HPDE6-E6E7 (cell line): ENCODE measurements at regions not wholly inside any gene's neighbourhood (a gene's known extent, or its start where the extent isn't known, plus 50 kb on each side); places are given as distances from the start of the nearest gene placed in this dataset.

ENCODE experiments used
- DNase-seq: peaks from one replicate; pipeline ENCODE4 v3.0.0; 2011; ENCODE audit warnings: missing footprints; ENCODE audit errors: extremely low spot score

DNA sequence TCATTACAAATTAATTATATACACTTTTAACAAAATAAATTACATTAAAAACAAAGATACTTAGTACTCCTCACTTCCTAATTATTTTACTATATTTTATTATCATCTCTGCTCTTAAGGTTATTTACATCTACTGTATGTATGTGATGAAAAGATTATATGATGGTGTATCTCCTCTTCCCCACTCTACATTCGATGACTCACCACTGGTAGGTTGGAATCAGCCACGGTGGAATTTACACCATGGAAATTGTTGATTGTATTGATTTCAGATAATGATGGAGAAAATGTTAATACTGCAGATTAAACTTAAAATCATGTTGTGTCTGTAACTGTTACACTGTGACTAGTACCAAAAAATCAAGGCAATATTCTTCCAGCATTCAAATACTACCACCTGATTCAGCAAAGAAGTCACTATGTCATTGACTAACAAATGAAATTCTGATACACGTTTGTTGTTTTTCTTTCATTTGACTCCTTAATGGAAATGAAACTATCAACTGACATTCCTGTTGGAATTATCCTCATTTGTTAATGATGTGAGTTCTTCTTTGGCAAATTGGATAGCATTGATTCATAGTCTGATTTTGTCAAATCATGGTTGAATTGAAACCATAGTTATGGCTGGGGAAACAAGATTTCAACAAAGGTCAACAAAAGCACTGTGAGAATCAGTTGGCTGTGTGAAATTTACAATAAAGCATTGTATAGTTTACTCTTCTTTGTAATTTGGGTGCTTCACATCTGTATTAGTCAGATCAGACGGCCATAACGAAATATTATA lies 69.0 kb upstream of the NLK start:
- DNase-seq: no peak

DNA sequence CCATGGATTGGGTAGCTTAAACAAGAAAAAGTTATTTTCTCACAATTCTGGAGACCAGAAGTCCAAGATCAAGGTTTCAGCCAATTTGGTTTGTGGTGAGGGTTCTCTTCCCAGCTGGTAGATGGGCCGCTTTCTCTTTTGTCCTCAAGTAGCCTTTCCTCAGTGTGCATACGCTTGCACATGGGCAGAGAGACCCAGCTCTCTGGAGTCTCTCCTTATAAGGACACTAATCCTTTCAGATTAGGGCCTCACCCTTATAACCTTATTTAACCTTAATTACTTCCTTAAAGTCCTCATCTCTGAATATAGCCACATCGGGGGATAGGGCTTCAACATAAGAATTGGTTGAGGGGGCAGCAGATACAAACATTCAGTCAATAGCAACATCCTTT lies 68.4 kb upstream of the NLK start:
- no peak for DNase-seq

DNA sequence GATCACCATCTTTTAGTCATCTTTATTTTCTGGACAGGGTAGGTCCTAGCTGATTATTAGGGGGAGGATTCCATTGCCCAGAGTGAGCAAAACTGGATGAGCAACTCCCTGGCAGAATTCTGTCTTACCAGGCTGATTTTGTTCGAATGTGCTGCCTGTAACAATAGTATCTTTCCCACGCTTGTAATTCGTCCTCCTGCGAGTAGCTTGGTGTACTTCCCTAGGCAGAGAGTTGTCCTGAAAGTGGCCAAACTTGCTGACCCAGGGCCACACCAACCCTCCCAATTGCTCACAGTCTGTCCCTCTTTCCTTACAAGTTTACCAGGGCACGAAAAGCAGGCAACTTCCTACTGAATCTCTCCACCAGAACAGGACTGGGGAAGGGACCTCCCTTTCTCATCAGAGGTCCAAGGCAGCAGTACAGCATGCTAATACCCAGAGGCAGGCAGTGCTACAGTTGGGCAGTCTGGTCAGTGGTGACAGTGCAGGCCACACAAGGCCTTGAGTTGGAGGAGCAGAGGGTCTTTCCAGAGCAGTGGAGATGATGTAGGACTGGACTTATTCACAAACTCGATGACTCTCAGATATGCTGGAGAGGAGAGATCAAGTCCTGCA lies 67.8 kb upstream of the NLK start:
- no peak for DNase-seq

DNA sequence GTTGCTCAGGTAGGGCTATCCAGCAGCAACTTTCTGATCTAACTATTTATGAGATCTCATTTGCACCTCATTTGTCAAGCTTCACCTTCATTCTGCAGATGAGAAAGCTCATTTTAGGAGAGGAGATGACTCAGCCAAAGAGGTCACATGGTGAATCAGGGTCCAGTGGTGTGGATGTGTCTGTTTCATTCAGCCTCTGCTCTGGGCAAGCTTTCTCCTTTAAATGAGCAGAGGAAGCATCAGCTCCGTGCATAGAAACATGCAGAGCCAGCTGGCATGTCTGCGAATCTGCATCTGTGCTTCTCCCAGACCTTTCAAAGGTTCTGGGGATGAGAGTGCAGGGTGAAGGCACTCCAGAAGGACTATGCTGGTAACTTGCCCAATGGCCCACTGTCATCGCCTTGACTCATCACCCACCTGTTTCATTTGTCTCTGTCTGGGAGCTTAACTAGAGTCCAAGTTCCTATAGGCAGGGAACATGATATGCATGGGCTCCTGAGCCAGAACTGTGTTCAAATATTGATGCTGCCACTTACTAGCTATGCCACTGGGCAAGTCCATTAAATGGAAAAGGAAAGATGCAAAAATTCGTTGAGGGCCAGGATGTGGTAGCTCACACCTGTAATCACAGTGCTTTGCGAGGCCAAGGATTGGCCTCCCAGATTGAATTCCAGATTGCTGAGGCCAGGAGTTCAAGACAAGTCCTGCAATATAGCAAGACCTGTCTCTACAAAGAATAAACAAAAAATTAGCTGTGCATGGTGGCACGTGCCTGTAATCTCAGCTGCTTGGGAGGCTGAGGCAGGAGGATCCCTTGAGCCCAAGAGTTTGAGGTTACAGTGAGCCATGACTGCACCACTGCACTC lies 67.1 kb upstream of the NLK start:
- DNase-seq: peak; percentile 21

DNA sequence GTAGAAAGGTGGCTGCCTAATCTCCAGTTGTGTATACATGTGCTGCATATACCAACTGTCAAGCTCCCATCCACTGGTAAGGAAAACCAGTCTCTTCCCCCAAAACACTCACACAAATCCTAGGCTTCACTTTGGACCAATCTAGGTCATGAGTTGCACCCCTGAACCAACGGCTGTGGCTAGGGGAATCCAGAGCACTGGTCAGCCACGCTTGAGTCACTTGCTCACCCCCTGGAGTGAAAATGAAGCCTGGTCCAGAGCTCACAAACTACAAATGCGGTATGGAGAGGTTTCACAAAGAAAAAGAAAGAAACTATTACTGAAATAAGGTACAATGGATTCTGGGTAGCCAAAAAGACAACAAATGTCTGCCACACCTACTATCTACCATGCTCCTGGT lies 66.1 kb upstream of the NLK start:
- no peak for DNase-seq

DNA sequence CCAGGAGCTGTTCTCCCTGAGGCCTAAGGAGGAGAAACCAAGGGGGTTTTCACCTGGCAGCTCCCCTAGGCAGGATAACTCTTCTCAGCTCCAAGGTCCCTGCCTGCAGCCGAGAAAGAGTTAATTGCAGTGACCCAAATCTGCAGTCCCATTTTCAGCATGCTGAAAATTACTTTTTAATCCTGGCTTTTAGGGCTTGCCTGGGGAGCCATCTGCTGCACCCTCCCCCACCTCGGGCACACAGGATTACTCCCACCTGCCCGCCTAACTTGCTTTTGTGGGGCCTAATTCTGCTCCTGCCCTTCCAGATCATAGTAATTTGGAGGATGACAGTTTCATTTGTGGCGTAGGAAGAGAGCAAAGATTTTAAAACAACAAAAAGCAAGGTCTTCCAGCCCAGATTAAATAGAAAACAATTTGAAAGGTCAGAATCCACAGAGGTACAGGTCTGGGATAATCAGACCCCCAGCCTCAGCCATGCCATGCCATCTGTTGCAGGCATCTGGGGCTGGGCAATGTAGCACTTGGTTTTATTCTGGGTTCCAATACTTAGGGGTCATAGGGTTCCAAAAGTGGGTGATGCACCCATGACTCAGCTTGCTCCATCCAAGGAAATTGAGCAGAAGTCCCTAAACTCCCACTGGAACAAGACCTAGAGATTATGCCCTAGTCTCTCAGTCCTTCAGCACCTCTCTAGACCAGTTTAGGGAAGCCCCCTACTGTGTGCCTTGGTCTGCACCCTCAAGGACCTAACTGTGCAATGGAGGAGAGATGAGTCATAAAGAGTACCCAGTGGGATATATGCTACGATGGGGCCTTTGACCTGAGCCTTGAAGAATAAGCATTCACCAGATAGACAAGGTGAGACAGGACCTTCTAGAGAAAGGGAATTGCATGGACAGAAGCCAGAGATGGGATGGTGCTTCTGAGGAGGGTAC lies 64.5 kb upstream of the NLK start:
- DNase-seq: no peak

DNA sequence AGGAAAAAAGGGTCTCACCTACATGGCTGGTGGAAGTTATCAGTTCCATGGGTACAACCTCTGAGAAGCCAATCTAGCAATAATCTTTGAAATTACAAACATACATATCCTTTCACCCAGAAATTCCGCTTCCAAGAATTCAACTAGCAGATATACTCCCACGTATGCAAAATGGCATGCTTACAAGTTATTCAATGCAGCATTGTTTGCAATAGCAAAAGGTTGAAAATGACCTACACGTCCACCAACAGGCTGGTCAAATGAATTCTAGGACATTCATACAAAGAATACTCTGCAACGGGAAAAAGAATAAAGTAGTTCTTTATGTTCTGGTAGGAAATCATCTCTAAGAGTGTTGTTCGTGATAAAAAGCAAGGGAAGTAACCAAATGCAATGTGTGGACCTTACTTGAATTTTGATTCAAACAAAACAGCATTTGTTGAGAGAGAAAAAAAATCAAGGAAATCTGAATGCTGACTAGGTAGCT lies 63.7 kb upstream of the NLK start:
- DNase-seq: no peak

DNA sequence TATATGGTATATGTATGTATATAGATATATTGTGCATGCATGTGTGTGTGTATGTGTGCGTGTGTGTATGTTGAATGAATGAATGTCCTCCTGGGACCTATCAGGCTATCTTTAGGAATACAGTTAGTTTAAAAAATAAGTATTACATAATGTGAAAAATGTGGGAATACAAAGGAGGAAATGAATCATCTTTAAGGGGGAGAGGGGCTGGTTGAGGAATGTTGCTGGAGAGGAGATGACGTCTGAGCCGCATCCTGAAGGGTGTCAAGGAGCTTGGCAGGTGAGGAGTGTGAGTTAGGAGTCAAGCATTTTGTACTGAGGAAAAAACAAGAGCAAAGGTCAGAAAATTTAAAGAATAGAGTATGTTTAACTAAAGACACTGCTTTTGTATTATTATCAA lies 62.4 kb upstream of the NLK start:
- peak; percentile 70 for DNase-seq

DNA sequence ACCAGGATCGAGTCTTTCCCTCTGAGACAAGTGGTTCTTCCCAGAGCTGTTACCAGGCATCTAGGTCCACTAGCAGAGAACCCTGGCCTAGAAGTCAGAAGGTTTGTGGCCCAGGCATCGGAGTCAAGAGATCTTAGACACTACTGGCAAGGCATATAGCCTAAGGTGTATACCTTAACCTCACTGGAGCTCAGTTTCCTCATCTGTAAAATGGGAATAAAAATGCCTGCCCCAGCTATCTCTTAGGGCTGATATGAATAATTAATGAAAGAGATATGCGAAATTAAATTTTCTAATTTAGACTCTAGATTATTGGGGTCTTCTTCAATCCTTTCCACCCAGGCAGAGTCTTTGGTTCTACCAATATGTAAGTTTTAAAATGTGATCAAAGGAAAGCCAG lies 60.5 kb upstream of the NLK start:
- no peak for DNase-seq

DNA sequence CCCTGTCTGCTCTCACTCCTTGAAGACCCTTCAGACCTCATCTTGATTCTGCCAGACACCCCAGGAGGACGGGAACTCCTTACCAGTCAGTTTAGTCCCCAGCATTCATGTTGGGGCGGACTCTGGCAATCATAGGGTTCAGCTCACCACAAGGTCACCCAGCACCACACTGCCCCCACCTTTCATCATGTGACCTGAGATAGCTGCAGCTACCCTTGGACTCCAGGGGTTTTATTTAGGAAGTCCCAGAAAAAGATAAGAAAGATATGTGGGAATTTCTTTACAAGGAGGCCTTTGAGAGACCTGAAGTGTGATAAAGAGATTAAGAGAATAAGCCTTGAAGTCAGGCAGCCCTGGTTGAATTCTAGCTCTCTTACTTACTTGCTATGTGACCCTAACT lies 59.8 kb upstream of the NLK start:
- DNase-seq: no peak

DNA sequence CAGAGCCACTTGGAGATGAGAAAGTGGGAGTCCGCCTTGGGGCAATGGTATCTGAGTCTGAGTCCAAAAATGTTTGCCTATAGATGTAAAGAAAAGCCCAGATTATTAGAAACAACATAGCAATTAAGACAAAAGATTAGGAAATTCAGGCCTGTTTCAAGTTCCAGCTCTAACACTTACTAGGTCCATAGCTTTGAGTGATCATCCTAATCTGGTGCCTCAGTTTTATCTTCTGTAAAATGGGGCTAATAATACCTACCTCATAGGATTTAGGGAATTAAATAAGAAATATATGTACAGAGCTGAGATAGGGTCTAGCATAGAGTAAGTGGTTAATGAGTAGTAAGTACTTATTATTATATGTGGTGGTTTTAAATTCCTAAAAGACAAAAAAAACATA lies 58.6 kb upstream of the NLK start:
- DNase-seq: no peak

DNA sequence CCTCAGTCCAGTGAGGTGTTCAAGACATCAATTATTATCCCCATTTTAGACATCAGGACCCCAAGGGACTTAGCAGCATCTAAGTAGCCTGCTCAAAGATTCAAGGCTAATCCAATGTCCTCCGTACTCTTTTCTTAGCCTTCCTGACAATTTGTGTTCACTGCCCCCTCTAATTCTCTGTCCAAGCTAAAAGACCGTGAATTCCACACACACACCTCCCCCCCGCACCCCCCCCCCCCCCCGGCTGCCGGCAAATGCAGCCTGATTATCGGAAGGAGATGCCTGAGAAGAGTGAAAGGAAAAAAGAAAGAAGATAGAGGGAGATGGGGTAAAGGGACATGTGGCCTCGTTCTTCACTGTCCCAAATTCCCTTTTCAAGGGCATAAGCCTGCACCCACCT lies 58.1 kb upstream of the NLK start:
- DNase-seq: no peak

DNA sequence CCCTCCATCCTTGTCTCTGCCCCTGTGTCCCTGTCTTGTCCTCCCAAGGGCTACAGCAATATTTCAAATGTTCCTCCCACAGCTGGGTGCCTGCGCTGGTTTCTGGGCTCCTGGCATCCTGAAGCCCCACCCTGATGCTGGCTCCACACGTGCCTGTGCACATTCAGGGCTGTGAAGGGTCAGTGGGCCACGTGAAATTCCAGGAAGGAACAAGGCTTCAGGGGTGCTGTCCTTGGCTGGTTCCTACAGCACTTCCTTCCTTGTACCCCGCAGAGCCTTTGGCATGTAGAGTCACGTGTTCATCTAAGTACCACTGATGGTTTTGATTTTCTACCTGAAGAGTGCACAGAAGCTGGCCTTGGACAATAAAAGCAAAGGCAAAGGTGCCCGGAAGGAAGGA lies 57.7 kb upstream of the NLK start:
- no peak for DNase-seq

DNA sequence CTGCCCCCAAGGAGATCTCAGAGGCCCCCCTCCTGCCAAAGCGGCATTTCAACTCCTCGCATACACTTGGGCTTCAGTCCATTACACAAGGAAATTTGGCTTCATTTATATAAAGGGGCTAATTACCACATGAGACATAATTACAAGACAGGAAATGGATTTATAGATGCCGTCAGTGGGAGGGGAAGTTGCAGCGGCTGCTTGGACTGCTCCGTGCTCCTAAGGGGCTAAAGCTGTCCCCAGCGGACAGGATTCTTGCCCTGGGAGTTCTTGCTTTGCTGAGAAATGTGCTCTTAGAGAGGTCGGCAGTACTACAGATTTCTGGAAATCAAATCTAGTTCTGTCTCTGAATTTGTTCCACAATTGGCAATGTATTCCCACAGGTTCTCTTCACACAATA lies 57.2 kb upstream of the NLK start:
- DNase-seq: no peak

DNA sequence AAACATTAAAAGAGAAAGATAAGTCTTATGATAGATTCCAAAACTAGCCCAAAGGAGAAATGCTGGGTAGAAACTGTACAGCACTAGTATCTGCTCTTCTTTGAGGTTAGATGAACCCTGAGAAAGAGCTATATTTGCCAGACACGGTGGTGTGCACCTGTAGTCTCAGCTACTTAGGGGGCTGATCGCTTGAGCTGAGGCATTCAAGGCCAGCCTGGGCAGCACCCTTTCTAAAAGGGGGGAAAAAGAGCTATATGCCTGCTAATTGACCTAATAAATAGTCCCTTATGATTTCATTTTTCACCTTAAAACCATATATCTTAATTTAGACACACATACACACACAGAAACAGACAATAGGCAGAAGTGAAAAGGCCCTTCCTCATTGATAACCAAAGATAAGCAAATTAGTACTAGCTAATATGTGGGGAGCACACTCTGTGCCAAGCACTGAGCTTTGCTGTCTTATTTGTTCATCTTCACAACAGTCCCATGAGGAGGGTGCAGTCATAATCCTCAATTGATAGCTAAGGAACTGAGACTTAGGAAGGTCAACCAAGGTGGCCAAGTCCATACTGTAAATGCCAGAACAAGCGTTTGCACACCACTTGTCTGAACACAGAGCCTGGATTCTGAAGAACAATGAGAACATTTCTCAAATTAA lies 56.6 kb upstream of the NLK start:
- DNase-seq: no peak

DNA sequence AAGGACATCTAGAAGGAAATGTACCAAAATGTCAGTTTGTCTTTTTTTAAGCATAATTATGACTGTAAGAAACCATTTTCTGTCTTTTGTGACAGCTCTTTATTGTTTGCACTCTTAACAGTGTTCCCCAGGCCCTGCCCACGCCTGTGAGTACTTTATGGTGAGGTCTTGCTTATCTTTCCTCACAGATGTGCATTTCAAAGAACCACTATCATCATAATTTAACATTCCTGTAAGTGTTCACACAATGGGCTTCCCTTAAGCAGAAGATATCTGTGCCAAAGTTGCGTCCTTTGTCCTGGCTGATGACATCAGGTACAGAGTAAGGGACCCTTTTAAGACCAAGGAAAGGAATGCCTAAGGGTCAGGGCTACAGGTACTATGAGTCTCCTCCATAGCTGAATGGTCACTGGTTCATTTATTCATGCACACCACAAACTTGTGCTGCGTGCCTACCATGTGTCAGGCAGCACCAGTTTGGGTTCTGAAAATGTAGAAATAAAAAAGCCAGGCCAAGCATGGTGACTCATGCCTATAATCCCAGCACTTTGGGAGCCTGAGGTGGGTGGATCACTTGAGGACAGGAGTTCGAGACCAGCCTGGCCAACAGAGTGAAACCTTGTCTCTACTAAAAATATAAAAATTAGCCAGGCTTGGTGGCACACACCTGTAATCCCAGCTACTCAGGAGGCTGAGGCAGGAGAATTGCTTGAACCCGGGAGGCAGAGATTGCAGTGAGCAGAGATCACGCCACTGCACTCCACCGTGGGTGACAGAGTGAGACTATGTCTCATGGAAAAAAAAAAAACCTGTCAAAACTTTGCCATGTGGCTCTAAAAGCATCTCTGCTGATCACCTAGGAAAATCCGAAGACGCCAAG lies 55.4 kb upstream of the NLK start:
- DNase-seq: no peak

DNA sequence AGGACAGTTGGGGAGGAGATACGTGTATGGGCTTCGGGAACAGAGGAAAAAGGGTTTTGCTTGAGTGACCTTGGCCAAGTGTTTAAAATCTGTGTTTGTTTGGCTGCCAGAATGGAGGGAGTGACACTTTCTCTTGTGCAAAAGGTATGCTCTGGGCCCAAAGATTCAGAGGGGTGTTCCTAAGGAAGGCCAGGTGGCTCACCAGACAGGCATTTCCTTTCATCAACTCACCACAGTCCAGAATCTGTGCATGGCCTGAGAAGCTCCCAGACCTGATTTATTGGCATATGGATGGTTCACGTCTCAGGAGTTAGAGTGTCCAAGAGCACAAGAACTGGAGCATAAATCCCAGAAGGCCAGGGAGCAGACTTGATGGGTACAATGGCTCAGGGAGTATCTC lies 53.4 kb upstream of the NLK start:
- peak; percentile 22 for DNase-seq

DNA sequence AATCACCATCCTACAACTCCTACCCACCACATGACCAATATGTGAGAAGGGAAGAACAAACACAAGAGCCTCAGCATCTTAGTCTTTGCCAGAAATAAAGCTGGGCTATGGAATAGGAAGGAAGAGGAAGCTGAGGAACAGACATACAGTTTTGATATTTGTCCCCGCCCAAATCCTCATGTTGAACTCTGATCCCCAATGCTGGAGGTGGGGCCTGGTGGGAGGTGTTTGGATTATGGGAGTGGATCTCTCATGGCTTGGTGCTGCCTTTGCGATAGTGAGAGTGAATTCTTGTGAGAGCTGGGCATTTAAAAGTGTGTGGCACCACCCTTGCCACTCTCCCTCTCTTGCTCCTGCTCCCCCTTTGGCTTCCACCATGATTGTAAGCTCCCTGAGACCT lies 52.4 kb upstream of the NLK start:
- no peak for DNase-seq

DNA sequence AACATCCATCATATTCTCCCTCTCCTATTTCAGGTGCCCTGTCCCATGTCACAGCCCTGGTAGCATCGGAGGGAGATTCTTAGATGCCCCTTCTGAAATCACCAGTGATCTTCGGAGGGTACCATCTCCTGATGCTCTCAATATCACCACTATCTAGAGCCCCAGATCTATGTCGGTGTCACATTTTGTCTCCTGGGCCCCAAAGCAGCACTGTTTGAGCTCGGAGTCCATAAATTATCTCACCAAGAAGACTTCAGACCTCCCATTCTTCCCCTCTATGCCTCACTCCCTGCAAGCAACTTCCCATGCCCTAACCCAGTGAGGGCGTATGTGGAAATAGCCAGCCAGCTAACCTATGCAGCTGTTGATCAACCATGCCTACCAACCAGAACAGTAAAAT lies 51.5 kb upstream of the NLK start:
- no peak for DNase-seq

DNA sequence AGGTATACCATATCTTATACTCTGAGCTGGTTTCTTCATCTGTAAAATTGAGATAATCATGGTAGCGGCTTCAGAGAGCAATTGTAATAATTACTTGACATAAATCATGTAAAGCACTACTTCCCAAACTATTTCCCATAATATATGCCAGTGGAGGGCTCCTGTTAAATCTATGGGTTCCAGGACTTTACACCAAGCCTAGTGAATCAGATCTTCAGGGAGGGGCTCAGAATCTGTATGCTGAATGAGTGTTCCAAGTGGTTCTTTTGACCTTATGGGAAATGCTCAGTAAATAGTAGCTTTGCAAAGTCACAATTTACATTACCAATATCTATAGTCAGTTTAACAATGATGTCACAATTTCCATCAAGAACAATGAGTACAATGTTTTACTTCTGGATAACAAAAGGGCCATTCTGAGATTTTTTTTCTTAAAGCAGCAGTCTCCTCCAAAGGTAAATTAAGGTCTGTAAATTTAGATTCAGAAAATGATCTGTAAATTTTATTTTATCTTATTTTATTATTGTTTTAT lies 50.9 kb upstream of the NLK start:
- no peak for DNase-seq
